ENCODE measurements at regions not wholly inside any gene's neighbourhood (a gene's known extent, or its start where the extent isn't known, plus 50 kb on each side); places are given as distances from the start of the nearest gene placed in this dataset.

DNA sequence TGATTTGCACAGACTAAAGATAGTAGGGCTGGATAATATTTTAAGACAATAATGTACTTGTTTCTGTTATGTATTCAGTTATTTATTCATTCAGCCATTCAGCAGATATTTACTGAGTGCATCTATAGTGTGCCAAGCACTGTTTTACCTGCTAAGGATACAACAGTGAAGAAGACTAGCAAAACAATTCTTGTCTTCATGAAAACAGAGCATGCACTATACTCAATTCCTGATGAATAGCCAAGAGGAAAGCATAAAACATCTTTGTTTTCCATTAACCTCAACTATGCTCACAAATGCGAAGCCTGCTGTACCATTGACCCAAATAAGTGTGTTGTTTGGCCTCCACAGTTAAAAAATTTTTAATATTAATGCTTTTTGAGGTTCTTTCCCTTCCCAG is 436.7 kb downstream of the BCKDHB start:
- TF ChIP-seq POLR2AphosphoS5 (IDR thresholded peaks at IDR 0.05; ENCODE audit: insufficient read depth in 1 of 2, low read depth in 1 of 2): no peak
- TF ChIP-seq, protein P1, sequence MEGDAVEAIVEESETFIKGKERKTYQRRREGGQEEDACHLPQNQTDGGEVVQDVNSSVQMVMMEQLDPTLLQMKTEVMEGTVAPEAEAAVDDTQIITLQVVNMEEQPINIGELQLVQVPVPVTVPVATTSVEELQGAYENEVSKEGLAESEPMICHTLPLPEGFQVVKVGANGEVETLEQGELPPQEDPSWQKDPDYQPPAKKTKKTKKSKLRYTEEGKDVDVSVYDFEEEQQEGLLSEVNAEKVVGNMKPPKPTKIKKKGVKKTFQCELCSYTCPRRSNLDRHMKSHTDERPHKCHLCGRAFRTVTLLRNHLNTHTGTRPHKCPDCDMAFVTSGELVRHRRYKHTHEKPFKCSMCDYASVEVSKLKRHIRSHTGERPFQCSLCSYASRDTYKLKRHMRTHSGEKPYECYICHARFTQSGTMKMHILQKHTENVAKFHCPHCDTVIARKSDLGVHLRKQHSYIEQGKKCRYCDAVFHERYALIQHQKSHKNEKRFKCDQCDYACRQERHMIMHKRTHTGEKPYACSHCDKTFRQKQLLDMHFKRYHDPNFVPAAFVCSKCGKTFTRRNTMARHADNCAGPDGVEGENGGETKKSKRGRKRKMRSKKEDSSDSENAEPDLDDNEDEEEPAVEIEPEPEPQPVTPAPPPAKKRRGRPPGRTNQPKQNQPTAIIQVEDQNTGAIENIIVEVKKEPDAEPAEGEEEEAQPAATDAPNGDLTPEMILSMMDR (IDR thresholded peaks at IDR 0.05): no peak
- no peak for TF ChIP-seq POLR2A (IDR thresholded peaks at IDR 0.05)
